ENCODE measurements at regions not wholly inside any gene's neighbourhood (a gene's known extent, or its start where the extent isn't known, plus 50 kb on each side); places are given as distances from the start of the nearest gene placed in this dataset.

- TF ChIP-seq CTCF (conservative IDR thresholded peaks at IDR 0.05; ENCODE audit: low read depth, low read length): no peak
- DNase-seq (ENCODE audit: low read depth): no peak
- H3K4me3 ChIP-seq (ENCODE audit: low read length): no peak overlapping the region
These were observed 816.6 kb downstream of the SATB2 start for GRCh38 chr2:198641161-198641560.

- TF ChIP-seq CTCF (conservative IDR thresholded peaks at IDR 0.05; ENCODE audit: low read depth, low read length): no peak
- DNase-seq (ENCODE audit: low read depth): no peak
- no peak overlapping the region for H3K4me3 ChIP-seq (ENCODE audit: low read length)
These were observed 817.3 kb downstream of the SATB2 start for GRCh38 chr2:198640463-198640862.

- no peak overlapping the region for H3K4me3 ChIP-seq (ENCODE audit: low read length)
- TF ChIP-seq CTCF (conservative IDR thresholded peaks at IDR 0.05; ENCODE audit: low read depth, low read length): no peak
- no peak for DNase-seq (ENCODE audit: low read depth)
These were observed 818.2 kb downstream of the SATB2 start for GRCh38 chr2:198639580-198639979.

- DNase-seq (ENCODE audit: low read depth): no peak
- no peak for TF ChIP-seq CTCF (conservative IDR thresholded peaks at IDR 0.05; ENCODE audit: low read depth, low read length)
- no peak overlapping the region for H3K4me3 ChIP-seq (ENCODE audit: low read length)
These were observed 819.2 kb downstream of the SATB2 start for GRCh38 chr2:198638577-198638976.

GRCh38 chr2:198630384-198630783 lies 826.0 kb downstream of the PLCL1 start:
- TF ChIP-seq CTCF (conservative IDR thresholded peaks at IDR 0.05; ENCODE audit: low read depth, low read length): no peak
- no peak overlapping the region for H3K4me3 ChIP-seq (ENCODE audit: low read length)
- DNase-seq (ENCODE audit: low read depth): no peak

- no peak for DNase-seq (ENCODE audit: low read depth)
- TF ChIP-seq CTCF (conservative IDR thresholded peaks at IDR 0.05; ENCODE audit: low read depth, low read length): no peak
- H3K4me3 ChIP-seq (ENCODE audit: low read length): no peak overlapping the region
These were observed 824.2 kb downstream of the PLCL1 start for GRCh38 chr2:198628596-198628995.

GRCh38 chr2:198622986-198623730 lies 818.8 kb downstream of the PLCL1 start:
- TF ChIP-seq CTCF (conservative IDR thresholded peaks at IDR 0.05; ENCODE audit: low read depth, low read length): no peak
- no peak for DNase-seq (ENCODE audit: low read depth)
- no peak overlapping the region for H3K4me3 ChIP-seq (ENCODE audit: low read length)

Data from retinal pigment epithelial cell (primary cell).